Aorta (tissue), 5 donors: ENCODE measurements at regions not wholly inside any gene's neighbourhood (a gene's known extent, or its start where the extent isn't known, plus 50 kb on each side); places are given as distances from the start of the nearest gene placed in this dataset.
"Not testable (repeated sequence)": the region's sequence is repeated elsewhere in the genome, so short reads cannot be mapped to it uniquely, and the experiment has no call there.

ENCODE experiments used
- ATAC-seq: fragments of 200-7000 bp; cut with Tn5 transposase; one replicate; pipeline ENCODE4 v1.9.1; 2022; ENCODE audit warnings: moderate library complexity; ENCODE audit not compliant: low FRiP score
- DNase-seq, 2 donors: peaks; one replicate each; pipeline ENCODE4 v3.0.0-alpha.2; 2020
- H3K27ac ChIP-seq, 2 donors: one replicate each; pipeline ENCODE4 v1.5.1; 2013; ENCODE audit warnings: low read length in 2 of 2, mild to moderate bottlenecking in 2 of 2, moderate library complexity in 2 of 2, control low read depth in 1 of 2, inconsistent platforms in 1 of 2, low read depth in 1 of 2
- H3K27me3 ChIP-seq, 2 donors: one replicate each; pipeline ENCODE4 v1.6.1; 2013; ENCODE audit warnings: control low read depth in 1 of 2, low read length in 1 of 2, mild to moderate bottlenecking in 1 of 2, moderate library complexity in 1 of 2; ENCODE audit not compliant: insufficient read depth in 2 of 2, control insufficient read depth in 1 of 2
- H3K36me3 ChIP-seq, 2 donors: one replicate each; pipeline ENCODE4 v1.6.1; 2013; ENCODE audit warnings: control low read depth in 1 of 2, low read length in 1 of 2, mild to moderate bottlenecking in 1 of 2; ENCODE audit not compliant: insufficient read depth in 2 of 2, control insufficient read depth in 1 of 2
- H3K4me1 ChIP-seq, 2 donors: one replicate each; pipeline ENCODE4 v1.6.1; 2013; ENCODE audit warnings: low read length in 2 of 2, control low read depth in 1 of 2, mild to moderate bottlenecking in 1 of 2, moderate library complexity in 1 of 2; ENCODE audit not compliant: insufficient read depth in 2 of 2, control insufficient read depth in 1 of 2
- H3K4me3 ChIP-seq, 2 donors: one replicate each; pipeline ENCODE4 v1.5.1; 2013; ENCODE audit warnings: low read length in 2 of 2, control low read depth in 1 of 2, mild to moderate bottlenecking in 1 of 2
- H3K9me3 ChIP-seq: one replicate; pipeline ENCODE4 v1.6.1; 2013; ENCODE audit warnings: mild to moderate bottlenecking, low read length; ENCODE audit not compliant: control insufficient read depth
- WGBS, 2 donors: extraction: QIAGEN DNeasy Blood & Tissue Kit; methylation state at CpG; one replicate each; pipeline ENCODE4 v1.1.7; 2013; 5-methylcytosine and 5-hydroxymethylcytosine counted together
- intact Hi-C, 2 donors: fragments of 100-400 bp; cut with DNase I; formaldehyde crosslinking; loops; one replicate each; pipeline versions ENCODE4 v1.14.2 to v1.15.0; 2022
- donor health status: healthy with polysubstance abuse.
- donor health status: Bipolar disorder and iron deficiency.
- donor health status: DM: no; HTN: no; CAD: no.
- donor health status: DM: no; HTN: no; CAD: no.
- donor health status: DM: yes; HTN: yes; CAD: no.

DNA sequence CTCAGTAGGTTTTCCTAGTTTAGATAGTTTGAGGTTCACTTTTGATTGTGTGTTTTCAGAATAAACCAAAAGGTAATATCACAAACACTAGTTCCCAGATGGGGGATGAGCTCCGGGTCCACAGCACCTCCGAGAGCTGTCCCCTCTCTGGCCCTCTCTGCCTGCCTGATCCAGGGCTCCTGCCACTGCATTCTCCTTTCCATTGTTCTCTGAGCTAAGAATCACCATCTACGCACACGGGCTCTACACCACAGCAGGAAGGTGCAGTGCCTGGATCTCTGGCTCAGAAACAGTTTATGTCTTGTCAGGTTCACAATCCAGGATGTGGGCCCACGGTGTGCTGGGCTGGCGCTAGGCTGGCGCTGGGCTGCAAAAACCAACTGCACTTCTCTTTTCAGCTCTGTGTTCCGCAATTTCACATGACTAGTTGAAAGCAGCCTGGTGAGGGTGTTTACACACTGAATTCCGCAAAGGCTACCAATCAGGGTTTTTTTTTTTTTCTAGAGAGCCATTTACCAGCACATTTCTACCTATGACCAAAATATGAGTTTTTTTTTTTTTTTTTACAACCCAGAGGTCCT lies 167.5 kb downstream of the SOD2 start:
- Histone ChIP-seq H3K4me3 (no peak overlapping the region), H3K27me3 (no peaks in the 10 kb centered on the region), H3K36me3 (no peaks in the 10 kb centered on the region), H3K27ac (no peak overlapping the region), H3K9me3 (no peaks in the 10 kb centered on the region), H3K4me1 (no peaks in the 10 kb centered on the region)
- intact Hi-C loops: no loop called here
- DNase-seq (no peak), ATAC-seq (no peak)
- WGBS, 2 donors: 91 to 93% methylated on average over 9 of the region's 9 CpGs

DNA sequence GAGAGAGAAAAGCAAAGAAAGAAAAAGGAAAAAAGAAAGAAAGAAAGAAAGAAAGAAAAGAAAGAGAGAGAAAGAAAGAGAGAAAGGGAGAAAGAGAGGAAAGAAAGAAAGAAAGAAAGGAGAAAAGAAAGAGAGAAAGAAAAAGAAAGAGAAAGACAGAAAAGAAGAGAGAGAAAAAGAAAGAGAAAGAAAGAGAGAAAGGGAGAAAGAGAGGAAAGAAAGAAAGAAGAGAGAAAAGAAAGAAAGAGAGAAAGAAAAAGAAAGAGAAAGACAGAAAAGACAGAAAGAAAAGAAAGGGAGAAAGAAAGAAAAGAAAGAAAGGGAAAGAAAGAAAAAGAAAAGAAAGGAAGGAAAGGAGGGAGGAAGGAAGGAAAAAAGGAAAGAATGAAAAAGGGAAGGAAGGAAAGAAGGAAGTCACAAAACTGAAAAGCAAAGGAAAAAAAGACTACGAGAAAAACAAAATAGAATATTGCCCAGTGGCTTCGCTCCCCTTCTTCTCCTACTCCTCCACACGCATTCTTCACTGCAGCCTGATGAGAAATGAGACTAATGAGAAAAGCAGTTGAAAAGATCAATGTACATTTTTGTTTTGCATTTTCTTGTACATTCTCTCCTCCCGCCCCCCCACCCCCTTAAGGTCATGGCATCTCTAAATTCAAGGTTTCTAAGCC lies 170.0 kb downstream of the SOD2 start:
- WGBS, 2 donors: 93 to 95% methylated on average over 4 of the region's 4 CpGs
- Histone ChIP-seq H3K27ac (no peak overlapping the region), H3K4me3 (no peak overlapping the region), H3K36me3 (no peaks in the 10 kb centered on the region), H3K27me3 (no peaks in the 10 kb centered on the region), H3K4me1 (no peaks in the 10 kb centered on the region), H3K9me3 (no peaks in the 10 kb centered on the region)
- ATAC-seq: no peak
- intact Hi-C loops: no loop called here
- no peak for DNase-seq

DNA sequence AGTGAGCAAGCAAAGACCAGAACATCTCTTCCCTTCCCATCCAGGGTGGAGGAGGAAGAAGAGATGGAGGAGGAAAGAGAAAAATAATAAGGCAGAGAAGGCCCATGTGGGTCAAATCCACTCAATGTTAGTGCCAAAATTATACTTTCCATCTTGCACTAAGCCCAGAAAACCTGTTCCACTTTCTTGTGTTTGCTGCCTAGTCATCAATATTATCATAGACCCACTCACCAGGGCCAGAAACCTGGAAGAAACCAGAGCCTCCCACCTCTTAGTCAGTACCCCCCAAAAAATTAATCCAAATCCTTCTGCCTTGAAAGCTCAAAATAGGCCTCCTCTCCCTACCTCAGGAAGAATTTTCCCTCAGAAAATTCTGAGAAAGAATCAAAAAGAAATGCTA lies 171.1 kb downstream of the SOD2 start:
- H3K27me3 ChIP-seq: no peaks in the 10 kb centered on the region
- no peaks in the 10 kb centered on the region for H3K36me3 ChIP-seq
- H3K4me3 ChIP-seq: no peak overlapping the region
- intact Hi-C loops: no loop called here
- no peaks in the 10 kb centered on the region for H3K4me1 ChIP-seq
- ATAC-seq (no peak), DNase-seq (no peak)
- H3K27ac ChIP-seq: no peak overlapping the region
- H3K9me3 ChIP-seq: no peaks in the 10 kb centered on the region

DNA sequence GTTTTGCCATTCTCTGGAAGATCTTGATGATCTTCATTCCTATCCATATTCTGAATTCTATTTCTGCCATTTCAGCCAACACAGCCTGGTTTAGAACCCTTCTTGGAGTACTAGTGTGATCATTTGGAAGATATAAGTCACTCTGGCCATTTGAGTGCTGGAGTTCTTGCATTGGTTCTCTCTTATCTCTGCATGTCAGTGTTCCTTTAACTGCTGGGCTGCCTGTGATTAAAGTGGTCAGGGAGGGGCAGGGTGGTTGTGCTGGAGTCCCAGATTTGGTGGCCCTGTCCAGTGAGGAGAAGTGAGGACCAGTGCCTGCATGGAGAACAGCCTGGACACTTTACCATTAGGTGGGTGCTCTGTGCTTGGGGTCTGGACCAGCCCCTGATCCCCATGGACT lies 173.0 kb downstream of the SOD2 start:
- ATAC-seq: no peak
- intact Hi-C loops: no loop called here
- Histone ChIP-seq H3K9me3 (no peaks in the 10 kb centered on the region), H3K27me3 (no peaks in the 10 kb centered on the region), H3K4me3 (no peak overlapping the region), H3K4me1 (no peaks in the 10 kb centered on the region), H3K27ac (no peak overlapping the region), H3K36me3 (no peaks in the 10 kb centered on the region)
- DNase-seq: no peak

DNA sequence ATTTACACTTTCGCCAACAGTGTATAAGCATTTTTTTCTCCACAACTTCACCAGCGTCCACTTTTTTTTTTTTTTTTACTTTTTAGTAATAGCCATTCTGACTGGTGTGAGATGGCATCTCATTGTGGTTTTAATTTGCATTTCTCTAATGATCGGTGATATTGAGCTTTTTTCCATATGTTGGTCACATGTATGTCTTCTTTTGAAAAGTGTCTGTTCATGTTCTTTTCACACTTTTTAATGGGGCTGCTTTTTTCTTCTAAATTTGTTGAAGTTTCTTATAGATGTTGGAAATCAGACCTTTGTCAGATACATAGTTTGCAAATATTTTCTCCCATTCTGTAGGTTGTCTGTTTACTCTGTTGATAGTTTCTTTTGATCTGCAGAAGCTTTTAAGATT lies 177.2 kb downstream of the SOD2 start:
- H3K4me3 ChIP-seq, H3K27ac ChIP-seq, DNase-seq, H3K36me3 ChIP-seq, ATAC-seq, H3K4me1 ChIP-seq, H3K27me3 ChIP-seq, H3K9me3 ChIP-seq, intact Hi-C loops: not testable (repeated sequence)
- 83 to 97% methylated on average over 3 of the region's 3 CpGs for WGBS, 2 donors

DNA sequence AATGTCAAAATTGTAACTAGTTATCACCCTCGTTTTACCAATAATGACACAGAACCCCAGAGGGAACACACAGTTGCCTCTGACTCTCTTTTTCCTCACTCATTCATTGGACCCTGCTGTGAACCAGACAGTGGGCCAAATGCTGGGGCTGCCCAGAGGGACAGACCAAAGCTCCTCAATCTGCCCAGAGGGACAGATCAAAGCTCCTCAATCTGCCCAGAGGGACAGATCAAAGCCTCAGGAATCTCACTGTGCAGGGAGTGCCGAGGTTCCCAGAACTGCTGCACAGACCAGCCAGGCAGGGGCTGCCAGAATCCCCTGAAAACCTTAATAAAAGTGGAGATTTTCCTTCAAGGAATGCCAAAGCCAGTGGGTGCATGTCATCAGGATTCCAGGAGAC lies 179.1 kb downstream of the SOD2 start:
- H3K4me3 ChIP-seq: no peak overlapping the region
- no peaks in the 10 kb centered on the region for H3K27me3 ChIP-seq
- no peak for DNase-seq
- intact Hi-C loops: no loop called here
- WGBS, 2 donors: 49 to 50% methylated on average over 2 of the region's 2 CpGs
- H3K27ac ChIP-seq: no peak overlapping the region
- H3K36me3 ChIP-seq: no peaks in the 10 kb centered on the region
- ATAC-seq: no peak
- H3K4me1 ChIP-seq: no peaks in the 10 kb centered on the region
- no peaks in the 10 kb centered on the region for H3K9me3 ChIP-seq

DNA sequence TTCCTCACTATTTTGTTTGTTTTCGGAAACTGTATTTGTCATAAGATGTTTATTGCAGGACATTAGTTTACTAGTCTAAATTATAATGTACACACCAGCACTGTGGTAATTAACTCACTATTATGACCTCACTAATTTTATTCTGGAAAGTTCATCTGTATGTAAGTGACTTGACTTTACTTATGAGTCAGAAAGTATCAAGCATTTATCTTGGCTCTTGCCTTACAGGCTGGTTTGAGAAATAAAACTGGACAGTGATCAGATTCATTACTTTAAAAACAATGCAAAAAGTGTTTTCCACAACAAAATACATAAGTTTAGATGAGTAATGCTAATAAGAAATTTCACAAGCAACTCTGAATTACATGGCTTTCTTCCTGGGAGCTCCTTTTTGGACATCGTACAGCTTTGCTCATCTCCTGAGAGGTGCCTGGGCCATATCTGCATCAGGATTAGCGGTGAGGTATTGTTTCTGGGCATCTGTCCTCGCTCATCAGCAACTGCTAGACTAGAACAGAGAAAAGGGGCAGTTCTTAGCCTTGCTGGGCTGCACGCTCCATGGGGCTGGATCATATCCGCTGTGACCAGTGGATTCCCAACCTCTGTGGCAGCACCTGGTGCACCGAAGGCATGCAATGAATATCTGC lies 179.8 kb downstream of the SOD2 start:
- no peaks in the 10 kb centered on the region for H3K9me3 ChIP-seq
- intact Hi-C loops: no loop called here
- no peaks in the 10 kb centered on the region for H3K27me3 ChIP-seq
- ATAC-seq: no peak
- H3K36me3 ChIP-seq: no peaks in the 10 kb centered on the region
- H3K27ac ChIP-seq: no peak overlapping the region
- DNase-seq: no peak
- H3K4me3 ChIP-seq: no peak overlapping the region
- WGBS, 2 donors: 88 to 91% methylated on average over 7 of the region's 7 CpGs
- H3K4me1 ChIP-seq: no peaks in the 10 kb centered on the region

DNA sequence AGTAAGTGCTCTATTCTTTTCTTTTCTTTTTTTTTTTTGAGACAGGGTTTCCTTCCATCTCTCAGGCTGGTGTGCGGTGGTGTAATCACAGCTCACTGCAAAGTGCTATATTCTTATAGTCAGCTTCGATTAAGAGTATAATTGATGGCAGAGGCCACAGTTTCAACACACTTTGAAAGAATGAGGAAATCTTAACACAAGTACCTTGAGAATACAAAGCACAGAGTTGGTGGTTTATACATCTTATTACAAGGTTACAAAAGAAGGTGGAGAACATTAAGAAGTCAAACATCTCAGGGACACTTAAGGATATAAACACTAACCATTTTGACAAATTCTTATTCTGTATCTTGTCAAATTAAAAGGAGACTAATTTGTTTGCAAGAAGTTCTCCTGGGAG lies 180.5 kb downstream of the SOD2 start:
- H3K9me3 ChIP-seq: no peaks in the 10 kb centered on the region
- intact Hi-C loops: no loop called here
- no peaks in the 10 kb centered on the region for H3K4me1 ChIP-seq
- WGBS, 2 donors: 65 to 78% methylated on average over 2 of the region's 2 CpGs
- no peak overlapping the region for H3K27ac ChIP-seq
- no peaks in the 10 kb centered on the region for H3K27me3 ChIP-seq
- DNase-seq (no peak), ATAC-seq (no peak)
- no peaks in the 10 kb centered on the region for H3K36me3 ChIP-seq
- no peak overlapping the region for H3K4me3 ChIP-seq

DNA sequence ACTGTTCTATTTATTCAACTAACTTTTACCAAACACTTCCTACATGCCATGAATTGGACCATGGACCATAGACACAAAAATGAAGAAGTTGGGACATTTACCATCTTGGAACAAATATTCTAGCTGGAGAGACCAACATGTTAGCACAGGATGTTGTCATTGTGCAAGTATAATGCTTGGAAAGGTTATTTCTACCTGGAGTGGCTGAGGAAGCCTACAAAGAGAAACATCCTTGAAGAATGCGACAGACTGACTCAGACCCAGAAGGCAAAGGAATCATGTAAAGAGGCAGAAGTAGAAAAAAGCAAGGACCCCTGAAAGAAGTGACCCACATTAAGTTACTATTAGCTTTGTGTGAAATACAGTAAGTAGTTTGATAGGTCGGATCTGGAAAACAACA lies 180.9 kb downstream of the SOD2 start:
- no peaks in the 10 kb centered on the region for H3K36me3 ChIP-seq
- intact Hi-C loops: no loop called here
- DNase-seq: no peak
- 94 to 96% methylated on average over 2 of the region's 2 CpGs for WGBS, 2 donors
- H3K27me3 ChIP-seq: no peaks in the 10 kb centered on the region
- no peak overlapping the region for H3K27ac ChIP-seq
- H3K9me3 ChIP-seq: no peaks in the 10 kb centered on the region
- H3K4me1 ChIP-seq: no peaks in the 10 kb centered on the region
- ATAC-seq: no peak
- H3K4me3 ChIP-seq: no peak overlapping the region
